DND-41 (cell line): ENCODE measurements at regions not wholly inside any gene's neighbourhood (a gene's known extent, or its start where the extent isn't known, plus 50 kb on each side); places are given as distances from the start of the nearest gene placed in this dataset.

Experiments used
- CTCF ChIP-seq: IDR thresholded peaks from 2 replicates; pipeline ENCODE4 v1.5.1; 2012; ENCODE audit warnings: borderline replicate concordance, low read length, moderate library complexity, mild to moderate bottlenecking; ENCODE audit not compliant: poor library complexity, severe bottlenecking; ENCODE audit errors: extremely low read depth
- EZH2 ChIP-seq: IDR thresholded peaks from 3 replicates; pipeline ENCODE4 v1.6.1; 2012; ENCODE audit warnings: borderline replicate concordance, low read depth, mild to moderate bottlenecking, moderate library complexity, low read length, inconsistent platforms; ENCODE audit not compliant: severe bottlenecking

- TF ChIP-seq CTCF, result no peak
- no peak for TF ChIP-seq EZH2
Observed at GRCh38 chr4:124401606-124402005, 310.9 kb downstream of the ANKRD50 start.
